ENCODE measurements at regions not wholly inside any gene's neighbourhood (a gene's known extent, or its start where the extent isn't known, plus 50 kb on each side); places are given as distances from the start of the nearest gene placed in this dataset.
"Not testable (repeated sequence)": the region's sequence is repeated elsewhere in the genome, so short reads cannot be mapped to it uniquely, and the experiment has no call there.

- Histone ChIP-seq H3K4me3 (ENCODE audit: low read length) (no peak overlapping the region), H3K27me3 (ENCODE audit: control insufficient read depth, insufficient read depth, low read length) (no peaks in the 10 kb centered on the region), H3K27ac (ENCODE audit: low read length) (no peak overlapping the region), H3K36me3 (ENCODE audit: control insufficient read depth, insufficient read depth, low read length) (no peaks in the 10 kb centered on the region), H3K9me3 (ENCODE audit: control insufficient read depth, insufficient read depth, low read length) (peaks cover 3% of the 10 kb centered on the region), H3K4me1 (ENCODE audit: control insufficient read depth, insufficient read depth, low read length) (no peaks in the 10 kb centered on the region)
- no CpG with 5 or more reads among the region's 6 CpGs for WGBS (ENCODE audit: insufficient coverage, insufficient read length)
- no peak for DNase-seq (ENCODE audit: low read depth, low spot score)
Measured at GRCh38 chr14:89743828-89744227, 210.7 kb downstream of the EFCAB11 start.

GRCh38 chr14:89740241-89740640, 214.3 kb downstream of the EFCAB11 start:
- no peaks in the 10 kb centered on the region for H3K27me3 ChIP-seq (ENCODE audit: control insufficient read depth, insufficient read depth, low read length)
- DNase-seq (ENCODE audit: low read depth, low spot score), result no peak
- no peaks in the 10 kb centered on the region for H3K36me3 ChIP-seq (ENCODE audit: control insufficient read depth, insufficient read depth, low read length)
- no peak overlapping the region for H3K4me3 ChIP-seq (ENCODE audit: low read length)
- no peaks in the 10 kb centered on the region for H3K4me1 ChIP-seq (ENCODE audit: control insufficient read depth, insufficient read depth, low read length)
- peaks cover 3% of the 10 kb centered on the region for H3K9me3 ChIP-seq (ENCODE audit: control insufficient read depth, insufficient read depth, low read length)
- no peak overlapping the region for H3K27ac ChIP-seq (ENCODE audit: low read length)
- no CpG with 5 or more reads among the region's 3 CpGs for WGBS (ENCODE audit: insufficient coverage, insufficient read length)

DNA sequence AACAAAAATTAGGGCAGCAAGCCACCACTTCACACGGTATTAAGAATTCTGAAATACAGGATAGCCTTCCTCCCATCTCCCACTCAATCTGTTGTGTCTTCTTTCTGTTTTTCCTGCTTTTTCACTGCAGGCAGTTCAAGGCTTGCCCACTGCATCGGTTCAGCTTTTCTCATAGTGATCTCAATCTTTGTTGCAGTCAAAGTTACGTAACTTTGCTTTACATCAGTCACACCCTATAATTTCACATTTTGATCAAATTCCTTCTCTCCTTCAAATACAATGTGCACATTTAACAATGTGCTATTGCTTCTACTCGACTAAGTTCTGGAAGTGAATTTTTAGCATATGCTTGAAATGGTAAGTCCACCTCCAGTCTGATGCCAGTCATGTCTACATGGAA, 217.6 kb downstream of the EFCAB11 start:
- Histone ChIP-seq H3K9me3 (ENCODE audit: control insufficient read depth, insufficient read depth, low read length) (no peaks in the 10 kb centered on the region), H3K27me3 (ENCODE audit: control insufficient read depth, insufficient read depth, low read length) (no peaks in the 10 kb centered on the region), H3K36me3 (ENCODE audit: control insufficient read depth, insufficient read depth, low read length) (no peaks in the 10 kb centered on the region), H3K4me3 (ENCODE audit: low read length) (no peak overlapping the region), H3K4me1 (ENCODE audit: control insufficient read depth, insufficient read depth, low read length) (no peaks in the 10 kb centered on the region), H3K27ac (ENCODE audit: low read length) (no peak overlapping the region)
- no peak for DNase-seq (ENCODE audit: low read depth, low spot score)
- WGBS (ENCODE audit: insufficient coverage, insufficient read length), result no CpG with 5 or more reads among the region's 4 CpGs

DNA sequence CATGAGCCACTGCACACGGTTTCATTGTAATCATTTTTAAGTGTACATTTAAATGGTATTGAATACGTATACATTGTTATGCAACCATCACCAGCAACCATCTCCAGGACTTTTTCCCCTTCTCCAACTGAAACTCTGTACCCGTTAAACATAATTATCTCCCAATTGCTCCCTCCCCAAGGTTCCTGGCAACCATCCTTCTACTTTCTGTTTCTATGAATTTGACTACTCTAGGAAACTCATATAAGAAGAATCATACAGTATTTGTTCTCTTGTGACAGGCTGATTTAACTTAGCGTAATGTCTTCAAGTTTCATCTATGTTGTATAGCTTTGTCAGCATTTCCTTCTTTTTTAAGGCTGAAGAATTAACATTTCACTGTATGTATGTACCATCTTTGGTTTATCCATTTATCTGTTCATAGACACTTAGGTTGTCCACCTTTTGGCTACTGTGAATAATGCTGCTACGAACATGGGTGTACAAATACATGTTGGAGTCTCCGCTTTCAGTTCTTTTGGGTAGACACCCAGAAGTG, 223.1 kb downstream of the EFCAB11 start:
- H3K27me3 ChIP-seq (ENCODE audit: control insufficient read depth, insufficient read depth, low read length), result no peaks in the 10 kb centered on the region
- no CpG with 5 or more reads among the region's 6 CpGs for WGBS (ENCODE audit: insufficient coverage, insufficient read length)
- DNase-seq (ENCODE audit: low read depth, low spot score), result no peak
- H3K27ac ChIP-seq (ENCODE audit: low read length), result no peak overlapping the region
- H3K4me1 ChIP-seq (ENCODE audit: control insufficient read depth, insufficient read depth, low read length), result no peaks in the 10 kb centered on the region
- H3K9me3 ChIP-seq (ENCODE audit: control insufficient read depth, insufficient read depth, low read length), result no peaks in the 10 kb centered on the region
- H3K4me3 ChIP-seq (ENCODE audit: low read length), result no peak overlapping the region
- no peaks in the 10 kb centered on the region for H3K36me3 ChIP-seq (ENCODE audit: control insufficient read depth, insufficient read depth, low read length)

GRCh38 chr14:89730687-89731086, 223.8 kb downstream of the EFCAB11 start:
- H3K27me3 ChIP-seq (ENCODE audit: control insufficient read depth, insufficient read depth, low read length), result no peaks in the 10 kb centered on the region
- no peak overlapping the region for H3K27ac ChIP-seq (ENCODE audit: low read length)
- H3K4me3 ChIP-seq (ENCODE audit: low read length), result no peak overlapping the region
- no peaks in the 10 kb centered on the region for H3K9me3 ChIP-seq (ENCODE audit: control insufficient read depth, insufficient read depth, low read length)
- no peaks in the 10 kb centered on the region for H3K4me1 ChIP-seq (ENCODE audit: control insufficient read depth, insufficient read depth, low read length)
- DNase-seq (ENCODE audit: low read depth, low spot score), result no peak
- WGBS (ENCODE audit: insufficient coverage, insufficient read length), result no CpG with 5 or more reads among the region's 5 CpGs
- H3K36me3 ChIP-seq (ENCODE audit: control insufficient read depth, insufficient read depth, low read length), result no peaks in the 10 kb centered on the region

DNA sequence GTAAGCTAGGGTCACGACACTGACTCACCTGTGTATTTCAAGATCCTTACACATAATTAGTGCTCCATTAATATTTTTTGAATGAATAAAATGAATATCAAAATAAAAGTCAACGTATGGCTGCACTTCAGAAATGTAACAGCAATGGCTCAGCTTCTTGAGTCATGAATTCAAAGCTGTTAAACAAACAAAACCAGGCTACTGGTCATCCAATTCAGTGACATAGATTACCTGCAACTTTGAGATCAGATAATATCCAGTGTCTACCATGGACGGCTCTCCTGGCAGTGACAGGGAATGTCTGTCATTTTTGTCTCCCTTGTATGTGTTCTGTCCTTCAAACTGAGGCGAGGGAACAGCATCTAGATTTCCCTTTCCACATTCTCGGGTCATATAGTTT, 225.6 kb downstream of the EFCAB11 start:
- no CpG with 5 or more reads among the region's 5 CpGs for WGBS (ENCODE audit: insufficient coverage, insufficient read length)

GRCh38 chr14:89726226-89726625, 228.3 kb downstream of the EFCAB11 start:
- not testable (repeated sequence) for DNase-seq (ENCODE audit: low read depth, low spot score); H3K27ac ChIP-seq (ENCODE audit: low read length); H3K27me3 ChIP-seq (ENCODE audit: control insufficient read depth, insufficient read depth, low read length); H3K4me3 ChIP-seq (ENCODE audit: low read length); H3K36me3 ChIP-seq (ENCODE audit: control insufficient read depth, insufficient read depth, low read length); H3K9me3 ChIP-seq (ENCODE audit: control insufficient read depth, insufficient read depth, low read length); H3K4me1 ChIP-seq (ENCODE audit: control insufficient read depth, insufficient read depth, low read length)
- no CpG with 5 or more reads among the region's 6 CpGs for WGBS (ENCODE audit: insufficient coverage, insufficient read length)

More for the DNA sequence above, 225.6 kb downstream of the EFCAB11 start:
- DNase-seq (ENCODE audit: low read depth, low spot score), result no peak
- Histone ChIP-seq H3K27ac (ENCODE audit: low read length) (no peak overlapping the region), H3K4me1 (ENCODE audit: control insufficient read depth, insufficient read depth, low read length) (no peaks in the 10 kb centered on the region; the same call in 1 of the 2 replicates), H3K27me3 (ENCODE audit: control insufficient read depth, insufficient read depth, low read length) (no peaks in the 10 kb centered on the region), H3K9me3 (ENCODE audit: control insufficient read depth, insufficient read depth, low read length) (no peaks in the 10 kb centered on the region), H3K36me3 (ENCODE audit: control insufficient read depth, insufficient read depth, low read length) (no peaks in the 10 kb centered on the region), H3K4me3 (ENCODE audit: low read length) (no peak overlapping the region)

DNA sequence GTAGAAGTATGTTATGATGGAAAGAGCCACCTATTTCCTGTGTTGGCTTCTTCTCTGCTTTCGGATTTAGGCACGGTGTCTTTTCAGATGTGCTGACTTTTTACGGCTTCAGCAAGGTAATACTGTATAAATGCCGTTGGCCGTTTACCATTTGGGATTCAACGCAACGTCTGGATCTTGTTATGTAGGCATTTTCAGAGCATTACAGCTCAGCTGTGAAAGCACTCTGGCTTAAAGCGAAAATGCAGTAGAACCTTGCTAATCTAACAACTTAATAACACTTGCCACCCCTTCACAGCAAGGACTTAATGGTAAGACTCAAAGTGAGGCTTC, 229.9 kb downstream of the EFCAB11 start:
- Histone ChIP-seq H3K27ac (ENCODE audit: low read length) (no peak overlapping the region), H3K4me3 (ENCODE audit: low read length) (no peak overlapping the region), H3K27me3 (ENCODE audit: control insufficient read depth, insufficient read depth, low read length) (no peaks in the 10 kb centered on the region), H3K9me3 (ENCODE audit: control insufficient read depth, insufficient read depth, low read length) (no peaks in the 10 kb centered on the region), H3K36me3 (ENCODE audit: control insufficient read depth, insufficient read depth, low read length) (no peaks in the 10 kb centered on the region), H3K4me1 (ENCODE audit: control insufficient read depth, insufficient read depth, low read length) (no peaks in the 10 kb centered on the region; the same call in 1 of the 2 replicates)
- WGBS (ENCODE audit: insufficient coverage, insufficient read length), result no CpG with 5 or more reads among the region's 8 CpGs
- DNase-seq (ENCODE audit: low read depth, low spot score), result no peak

DNA sequence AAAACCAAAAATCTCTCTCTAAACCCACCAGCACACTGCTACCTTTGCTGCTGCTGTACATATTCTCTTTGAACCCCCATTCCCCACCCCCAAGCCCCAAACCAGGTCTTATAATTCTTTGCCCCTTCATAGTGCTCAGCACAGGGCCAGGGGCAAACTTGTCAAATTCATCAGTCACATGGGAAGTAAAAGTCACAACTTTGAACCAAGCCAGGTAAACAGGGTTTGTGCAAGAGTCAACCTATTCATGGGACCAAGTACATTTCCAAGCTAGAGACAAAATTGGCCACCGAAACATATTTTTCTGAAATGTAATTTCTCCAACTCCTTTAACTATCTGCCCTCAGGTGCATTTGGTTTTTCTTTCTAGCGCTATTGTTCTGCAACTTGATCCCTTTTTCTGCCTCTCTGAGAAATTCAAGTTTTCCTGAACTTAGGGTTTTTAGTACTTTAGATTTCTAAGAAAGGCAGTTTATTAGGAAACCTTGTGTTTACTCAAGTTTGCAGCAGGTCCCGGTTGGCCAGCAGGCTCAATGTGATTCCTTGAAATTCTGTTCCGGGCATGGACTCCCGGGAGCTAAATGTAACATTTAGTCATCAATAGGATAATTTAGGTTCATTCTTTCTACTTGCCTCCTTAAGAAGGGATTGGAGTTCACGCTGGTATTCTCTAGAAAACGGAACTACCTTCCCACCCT, 230.5 kb downstream of the EFCAB11 start:
- Histone ChIP-seq H3K27ac (ENCODE audit: low read length) (no peak overlapping the region), H3K36me3 (ENCODE audit: control insufficient read depth, insufficient read depth, low read length) (no peaks in the 10 kb centered on the region)
- no CpG with 5 or more reads among the region's 7 CpGs for WGBS (ENCODE audit: insufficient coverage, insufficient read length)

GRCh38 chr14:89721956-89722355, 232.6 kb downstream of the EFCAB11 start:
- Histone ChIP-seq H3K27me3 (ENCODE audit: control insufficient read depth, insufficient read depth, low read length) (no peaks in the 10 kb centered on the region), H3K36me3 (ENCODE audit: control insufficient read depth, insufficient read depth, low read length) (no peaks in the 10 kb centered on the region), H3K4me3 (ENCODE audit: low read length) (no peak overlapping the region), H3K4me1 (ENCODE audit: control insufficient read depth, insufficient read depth, low read length) (no peaks in the 10 kb centered on the region; the same call in 1 of the 2 replicates), H3K9me3 (ENCODE audit: control insufficient read depth, insufficient read depth, low read length) (no peaks in the 10 kb centered on the region), H3K27ac (ENCODE audit: low read length) (no peak overlapping the region)
- WGBS (ENCODE audit: insufficient coverage, insufficient read length), result no CpG with 5 or more reads among the region's 6 CpGs
- no peak for DNase-seq (ENCODE audit: low read depth, low spot score)

More for the DNA sequence above, 230.5 kb downstream of the EFCAB11 start:
- H3K4me3 ChIP-seq (ENCODE audit: low read length), result no peak overlapping the region
- H3K27me3 ChIP-seq (ENCODE audit: control insufficient read depth, insufficient read depth, low read length), result no peaks in the 10 kb centered on the region
- no peak for DNase-seq (ENCODE audit: low read depth, low spot score)
- no peaks in the 10 kb centered on the region for H3K9me3 ChIP-seq (ENCODE audit: control insufficient read depth, insufficient read depth, low read length)
- no peaks in the 10 kb centered on the region; the same call in 1 of the 2 replicates for H3K4me1 ChIP-seq (ENCODE audit: control insufficient read depth, insufficient read depth, low read length)

All from iPS DF 6.9 (cell line).